ENCODE measurements at regions not wholly inside any gene's neighbourhood (a gene's known extent, or its start where the extent isn't known, plus 50 kb on each side); places are given as distances from the start of the nearest gene placed in this dataset.
"Not testable (repeated sequence)": the region's sequence is repeated elsewhere in the genome, so short reads cannot be mapped to it uniquely, and the experiment has no call there.

- Histone ChIP-seq H3K4me3 (ENCODE audit: low read length) (no peak overlapping the region), H3K4me1 (ENCODE audit: insufficient read depth, low read length) (no peaks in the 10 kb centered on the region), H3K27me3 (ENCODE audit: insufficient read depth, low read length) (no peaks in the 10 kb centered on the region), H2AFZ (ENCODE audit: low read depth, low read length) (no peak overlapping the region), H3K36me3 (ENCODE audit: insufficient read depth, low read length) (no peaks in the 10 kb centered on the region), H3K9me3 (ENCODE audit: low read length) (peaks cover 2% of the 10 kb centered on the region)
These were observed 443.9 kb upstream of the TBL1XR1 start for GRCh38 chr3:177641206-177641605.

- no peaks in the 10 kb centered on the region for H3K27me3 ChIP-seq (ENCODE audit: insufficient read depth, low read length)
- H3K9me3 ChIP-seq (ENCODE audit: low read length), result peaks cover 2% of the 10 kb centered on the region
- H3K36me3 ChIP-seq (ENCODE audit: insufficient read depth, low read length), result no peaks in the 10 kb centered on the region
These were observed 444.9 kb upstream of the TBL1XR1 start for GRCh38 chr3:177642042-177642803.

GRCh38 chr3:177642804-177643125 lies 445.5 kb upstream of the TBL1XR1 start:
- peaks cover 2% of the 10 kb centered on the region for H3K9me3 ChIP-seq (ENCODE audit: low read length)
- no peak overlapping the region for H3K4me3 ChIP-seq (ENCODE audit: low read length)
- no peaks in the 10 kb centered on the region for H3K36me3 ChIP-seq (ENCODE audit: insufficient read depth, low read length)
- no peaks in the 10 kb centered on the region for H3K27me3 ChIP-seq (ENCODE audit: insufficient read depth, low read length)
- H2AFZ ChIP-seq (ENCODE audit: low read depth, low read length), result no peak overlapping the region
- no peaks in the 10 kb centered on the region for H3K4me1 ChIP-seq (ENCODE audit: insufficient read depth, low read length)

More at GRCh38 chr3:177642042-177642803, 444.9 kb upstream of the TBL1XR1 start:
- Histone ChIP-seq H3K4me1 (ENCODE audit: insufficient read depth, low read length) (no peaks in the 10 kb centered on the region), H2AFZ (ENCODE audit: low read depth, low read length) (no peak overlapping the region), H3K4me3 (ENCODE audit: low read length) (no peak overlapping the region)

GRCh38 chr3:177646749-177647148 lies 449.5 kb upstream of the TBL1XR1 start:
- no peaks in the 10 kb centered on the region for H3K27me3 ChIP-seq (ENCODE audit: insufficient read depth, low read length)
- no peaks in the 10 kb centered on the region for H3K9me3 ChIP-seq (ENCODE audit: low read length)

GRCh38 chr3:177647341-177647740 lies 450.1 kb upstream of the TBL1XR1 start:
- H3K9me3 ChIP-seq (ENCODE audit: low read length), result no peaks in the 10 kb centered on the region
- no peaks in the 10 kb centered on the region for H3K27me3 ChIP-seq (ENCODE audit: insufficient read depth, low read length)
- no peaks in the 10 kb centered on the region for H3K4me1 ChIP-seq (ENCODE audit: insufficient read depth, low read length)
- no peak overlapping the region for H3K4me3 ChIP-seq (ENCODE audit: low read length)
- H2AFZ ChIP-seq (ENCODE audit: low read depth, low read length), result no peak overlapping the region
- no peaks in the 10 kb centered on the region for H3K36me3 ChIP-seq (ENCODE audit: insufficient read depth, low read length)

More at GRCh38 chr3:177646749-177647148, 449.5 kb upstream of the TBL1XR1 start:
- Histone ChIP-seq H3K4me3 (ENCODE audit: low read length) (no peak overlapping the region), H2AFZ (ENCODE audit: low read depth, low read length) (no peak overlapping the region), H3K4me1 (ENCODE audit: insufficient read depth, low read length) (no peaks in the 10 kb centered on the region), H3K36me3 (ENCODE audit: insufficient read depth, low read length) (no peaks in the 10 kb centered on the region)

GRCh38 chr3:177647876-177648275 lies 450.6 kb upstream of the TBL1XR1 start:
- Histone ChIP-seq H3K9me3 (ENCODE audit: low read length) (no peaks in the 10 kb centered on the region), H3K4me1 (ENCODE audit: insufficient read depth, low read length) (no peaks in the 10 kb centered on the region), H3K36me3 (ENCODE audit: insufficient read depth, low read length) (no peaks in the 10 kb centered on the region), H3K27me3 (ENCODE audit: insufficient read depth, low read length) (no peaks in the 10 kb centered on the region), H2AFZ (ENCODE audit: low read depth, low read length) (no peak overlapping the region), H3K4me3 (ENCODE audit: low read length) (no peak overlapping the region)

- H3K27me3 ChIP-seq (ENCODE audit: insufficient read depth, low read length), result no peaks in the 10 kb centered on the region
- H2AFZ ChIP-seq (ENCODE audit: low read depth, low read length), result no peak overlapping the region
- H3K36me3 ChIP-seq (ENCODE audit: insufficient read depth, low read length), result no peaks in the 10 kb centered on the region
- H3K4me1 ChIP-seq (ENCODE audit: insufficient read depth, low read length), result peaks cover 1% of the 10 kb centered on the region
- no peak overlapping the region for H3K4me3 ChIP-seq (ENCODE audit: low read length)
- H3K9me3 ChIP-seq (ENCODE audit: low read length), result no peaks in the 10 kb centered on the region
These were observed 455.4 kb upstream of the TBL1XR1 start for GRCh38 chr3:177652556-177653291.

GRCh38 chr3:177657243-177657642 lies 460.0 kb upstream of the TBL1XR1 start:
- Histone ChIP-seq H3K27me3 (ENCODE audit: insufficient read depth, low read length) (no peaks in the 10 kb centered on the region), H3K4me1 (ENCODE audit: insufficient read depth, low read length) (peaks cover 13% of the 10 kb centered on the region), H3K36me3 (ENCODE audit: insufficient read depth, low read length) (no peaks in the 10 kb centered on the region), H2AFZ (ENCODE audit: low read depth, low read length) (no peak overlapping the region), H3K9me3 (ENCODE audit: low read length) (no peaks in the 10 kb centered on the region), H3K4me3 (ENCODE audit: low read length) (no peak overlapping the region)

- H2AFZ ChIP-seq (ENCODE audit: low read depth, low read length), result peak overlapping the region; percentile 11
- H3K4me3 ChIP-seq (ENCODE audit: low read length), result no peak overlapping the region
- peaks cover 13% of the 10 kb centered on the region for H3K4me1 ChIP-seq (ENCODE audit: insufficient read depth, low read length)
- no peaks in the 10 kb centered on the region for H3K27me3 ChIP-seq (ENCODE audit: insufficient read depth, low read length)
- no peaks in the 10 kb centered on the region for H3K9me3 ChIP-seq (ENCODE audit: low read length)
- H3K36me3 ChIP-seq (ENCODE audit: insufficient read depth, low read length), result no peaks in the 10 kb centered on the region
These were observed 461.1 kb upstream of the TBL1XR1 start for GRCh38 chr3:177658354-177658753.

GRCh38 chr3:177664380-177665103 lies 467.3 kb upstream of the TBL1XR1 start:
- H3K27me3 ChIP-seq (ENCODE audit: insufficient read depth, low read length); H3K4me1 ChIP-seq (ENCODE audit: insufficient read depth, low read length); H3K9me3 ChIP-seq (ENCODE audit: low read length); H3K4me3 ChIP-seq (ENCODE audit: low read length); H3K36me3 ChIP-seq (ENCODE audit: insufficient read depth, low read length); H2AFZ ChIP-seq (ENCODE audit: low read depth, low read length): not testable (repeated sequence)

- Histone ChIP-seq H2AFZ (ENCODE audit: low read depth, low read length) (no peak overlapping the region), H3K27me3 (ENCODE audit: insufficient read depth, low read length) (no peaks in the 10 kb centered on the region), H3K36me3 (ENCODE audit: insufficient read depth, low read length) (no peaks in the 10 kb centered on the region), H3K9me3 (ENCODE audit: low read length) (no peaks in the 10 kb centered on the region), H3K4me3 (ENCODE audit: low read length) (no peak overlapping the region), H3K4me1 (ENCODE audit: insufficient read depth, low read length) (no peaks in the 10 kb centered on the region)
These were observed 468.0 kb upstream of the TBL1XR1 start for GRCh38 chr3:177665122-177665808.

GRCh38 chr3:177672252-177672911 lies 475.1 kb upstream of the TBL1XR1 start:
- H3K9me3 ChIP-seq (ENCODE audit: low read length), result no peaks in the 10 kb centered on the region
- no peaks in the 10 kb centered on the region for H3K27me3 ChIP-seq (ENCODE audit: insufficient read depth, low read length)
- H3K4me3 ChIP-seq (ENCODE audit: low read length), result no peak overlapping the region
- H2AFZ ChIP-seq (ENCODE audit: low read depth, low read length), result no peak overlapping the region
- H3K36me3 ChIP-seq (ENCODE audit: insufficient read depth, low read length), result no peaks in the 10 kb centered on the region
- peaks cover 14% of the 10 kb centered on the region for H3K4me1 ChIP-seq (ENCODE audit: insufficient read depth, low read length)

All from neuron (in vitro differentiated cells).